Globus pallidus (tissue), 1 donor: ENCODE measurements at regions not wholly inside any gene's neighbourhood (a gene's known extent, or its start where the extent isn't known, plus 50 kb on each side); places are given as distances from the start of the nearest gene placed in this dataset.
"Not testable (repeated sequence)": the region's sequence is repeated elsewhere in the genome, so short reads cannot be mapped to it uniquely, and the experiment has no call there.

Source experiments
- DNase-seq: peaks from one replicate; pipeline ENCODE4 v3.0.0-alpha.2; 2015; ENCODE audit warnings: low spot score

DNA sequence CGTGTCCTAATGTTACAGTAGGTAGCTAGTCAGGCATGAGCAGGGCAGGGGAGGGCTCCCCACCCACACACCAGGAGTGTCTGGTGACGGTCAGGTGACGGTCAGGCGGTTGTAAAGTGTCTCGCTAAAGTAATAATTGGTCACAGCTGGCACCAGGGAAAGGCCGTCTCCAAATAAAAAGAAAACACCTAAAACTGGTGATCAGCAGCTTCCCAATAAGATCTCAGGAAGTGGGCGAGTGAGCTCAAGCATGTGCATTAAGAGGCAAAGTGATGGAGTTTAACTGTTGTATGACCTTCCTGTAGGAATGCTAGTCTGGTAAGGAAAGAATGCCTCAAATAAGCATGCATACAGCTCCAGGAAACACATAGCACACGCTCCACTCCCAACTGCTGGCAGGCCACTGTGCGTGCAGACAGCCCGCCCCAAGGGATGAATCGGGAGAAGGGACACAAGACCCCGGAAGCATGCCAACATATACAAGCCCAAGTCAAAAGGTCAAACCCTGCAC, 177.1 kb downstream of the RNF144A start:
- DNase-seq = no peak

DNA sequence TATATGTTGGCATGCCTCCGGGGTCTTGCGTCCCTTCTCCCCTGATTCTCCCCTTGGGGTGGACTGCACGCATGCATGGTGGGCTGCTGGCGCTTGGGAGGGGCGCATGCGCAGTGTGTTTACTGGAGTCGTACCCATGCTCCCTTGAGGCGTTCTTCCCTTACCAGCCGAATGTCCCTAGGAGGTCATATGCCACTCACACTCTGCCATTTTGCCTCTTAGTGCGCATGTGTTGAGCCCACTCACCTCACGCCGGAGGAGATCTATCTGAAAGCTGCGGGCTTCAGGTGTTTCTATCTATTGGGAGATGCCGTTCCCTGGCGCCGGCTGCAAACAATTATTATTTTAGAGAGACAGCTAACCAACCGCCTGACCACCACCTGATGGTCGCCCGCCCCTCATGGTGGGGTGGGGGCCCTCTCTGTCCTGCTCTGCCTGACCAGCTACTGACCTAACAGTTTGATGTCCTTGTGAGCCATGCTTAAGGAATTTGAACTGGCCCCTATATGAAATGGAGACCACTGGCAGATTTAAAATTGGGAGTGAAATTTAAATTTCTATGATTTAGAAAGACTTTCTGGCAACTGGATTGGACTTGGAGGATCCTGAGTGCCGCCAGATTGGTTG, 179.6 kb downstream of the RNF144A start:
- no peak for DNase-seq

DNA sequence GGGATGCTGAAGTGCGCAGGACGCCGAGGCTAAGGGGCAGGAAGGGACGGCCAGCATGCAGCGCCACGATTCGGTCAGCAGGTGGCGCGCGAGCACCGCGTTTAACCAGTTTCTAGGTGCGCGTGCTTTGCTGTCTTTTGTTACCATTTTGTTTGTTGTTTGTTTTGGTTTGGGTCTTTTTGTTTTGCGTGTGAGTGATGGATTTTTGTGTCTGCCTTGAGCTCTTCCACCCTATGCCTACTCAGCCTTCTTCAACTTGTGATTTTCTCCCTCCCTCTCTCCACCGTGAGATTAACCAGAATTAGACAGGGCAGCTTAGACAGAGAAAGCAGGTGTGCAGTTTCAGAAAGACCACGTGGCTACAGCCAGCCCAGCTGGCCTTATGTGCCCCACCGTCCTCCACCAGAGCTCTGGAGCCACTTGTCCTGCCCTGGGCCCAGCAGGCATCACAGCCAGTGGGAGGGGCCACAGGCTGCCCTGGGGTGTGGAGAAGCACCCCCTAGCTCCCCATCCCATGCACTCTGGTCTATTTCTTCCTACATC, 180.2 kb downstream of the RNF144A start:
- peak; percentile 45 for DNase-seq

DNA sequence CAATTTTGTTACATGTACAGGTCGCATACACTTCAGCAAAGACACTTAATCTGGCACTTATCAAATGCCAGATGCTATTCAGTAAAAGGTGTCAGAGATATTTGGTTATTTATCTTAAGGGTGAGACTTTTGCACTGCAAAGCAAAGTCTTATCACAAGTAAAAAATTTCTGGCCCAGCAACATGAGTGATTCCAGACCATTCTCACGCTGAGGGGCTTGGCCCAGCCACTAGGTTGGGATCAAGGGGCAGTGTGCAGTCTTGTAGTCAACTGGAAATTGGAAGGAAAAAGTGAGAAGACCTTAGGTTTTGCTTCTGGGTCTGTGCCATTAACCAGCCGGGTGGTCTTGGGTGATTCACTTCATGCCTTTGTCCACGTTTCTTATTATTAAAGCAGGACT, 181.6 kb downstream of the RNF144A start:
- DNase-seq = no peak

DNA sequence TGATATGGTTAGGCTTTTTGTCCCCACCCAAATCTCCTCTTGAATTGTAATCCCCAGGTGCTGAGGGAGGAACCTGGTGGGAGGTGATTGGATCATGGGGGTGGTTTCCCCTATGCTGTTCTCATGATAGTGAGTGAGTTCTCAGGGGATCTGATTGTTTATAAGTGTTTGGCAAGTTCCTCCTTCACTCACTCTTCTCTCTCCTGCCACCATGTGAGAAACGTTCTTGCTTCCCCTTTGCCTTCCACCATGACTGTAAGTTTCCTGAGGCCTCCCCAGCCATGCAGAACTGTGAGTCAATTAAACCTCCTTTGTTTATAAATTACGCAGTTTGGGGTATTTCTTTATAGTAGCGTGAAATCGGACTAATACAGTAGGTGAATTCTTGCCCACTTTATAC, 182.5 kb downstream of the RNF144A start:
- not testable (repeated sequence) for DNase-seq

DNA sequence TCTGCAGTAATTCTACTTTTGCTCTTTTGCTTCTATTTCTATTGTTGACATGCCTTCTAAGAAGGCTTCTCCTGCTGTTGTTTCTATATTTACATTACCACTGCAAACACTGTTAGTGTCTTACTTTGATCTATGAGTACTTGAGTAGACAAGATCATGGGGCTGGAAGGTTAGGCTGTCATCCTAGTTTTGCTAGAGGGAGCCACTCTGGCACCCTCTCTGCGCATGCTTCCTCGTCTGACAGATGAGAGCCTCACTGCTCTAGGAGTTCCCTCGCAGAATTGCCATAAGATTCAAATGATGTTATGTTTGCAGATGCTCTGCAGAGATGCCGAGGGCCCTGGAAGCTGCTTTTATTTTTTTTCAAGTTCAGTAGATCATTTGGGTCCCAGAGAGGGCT, 185.6 kb downstream of the RNF144A start:
- DNase-seq = no peak

DNA sequence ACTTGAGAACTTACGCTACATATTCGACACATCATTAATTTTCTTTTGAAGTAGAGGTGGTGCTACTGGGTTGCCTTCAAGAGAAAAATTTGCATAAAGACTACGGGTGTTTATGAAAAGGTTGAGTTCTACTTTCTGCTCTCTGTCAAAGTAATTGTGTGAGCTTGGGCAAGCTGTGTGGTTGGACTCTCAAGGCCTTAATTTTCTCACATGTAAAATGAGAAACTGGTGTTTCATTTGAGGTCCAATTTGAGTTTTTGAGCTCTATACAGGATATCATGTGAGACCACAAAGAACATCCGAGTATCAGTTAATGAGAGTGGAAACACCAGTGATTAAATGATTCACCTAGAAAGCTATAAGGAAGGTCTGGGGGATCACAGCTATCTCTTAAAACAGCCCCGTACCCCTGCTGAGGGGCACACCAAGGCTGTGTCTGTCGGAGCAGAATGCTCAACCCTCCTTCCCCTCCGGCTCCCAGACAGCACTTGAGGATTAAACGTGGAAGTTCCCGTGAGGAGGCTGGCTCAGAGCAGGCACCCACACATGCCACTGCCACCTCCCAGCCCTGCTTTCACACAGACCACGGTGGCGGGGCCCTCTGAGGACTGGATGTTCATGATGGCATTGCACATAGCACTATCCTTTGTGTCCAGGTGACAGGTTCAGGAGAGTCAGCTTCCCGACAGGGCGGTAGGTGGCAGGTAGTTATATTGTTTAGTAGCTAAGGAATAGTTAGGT, 191.8 kb downstream of the RNF144A start:
- no peak for DNase-seq

DNA sequence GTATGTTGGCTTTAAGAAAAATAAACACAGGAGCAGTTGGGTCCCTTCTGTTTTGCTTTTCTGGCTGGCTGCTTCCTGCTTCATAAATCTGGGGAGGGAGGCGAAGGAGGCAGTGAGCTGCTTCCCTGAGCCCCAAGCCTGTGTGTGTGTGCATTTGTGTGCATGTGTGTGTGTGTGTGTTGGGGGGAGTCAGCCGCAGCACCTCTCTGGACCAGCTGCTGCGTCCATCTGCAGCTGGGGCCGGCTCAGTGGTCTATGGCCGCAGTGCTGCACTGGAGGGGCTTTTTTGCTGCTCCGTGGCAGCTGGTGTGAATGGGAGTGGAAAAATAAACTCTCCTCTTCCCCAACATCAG, 192.3 kb downstream of the RNF144A start:
- no peak for DNase-seq

DNA sequence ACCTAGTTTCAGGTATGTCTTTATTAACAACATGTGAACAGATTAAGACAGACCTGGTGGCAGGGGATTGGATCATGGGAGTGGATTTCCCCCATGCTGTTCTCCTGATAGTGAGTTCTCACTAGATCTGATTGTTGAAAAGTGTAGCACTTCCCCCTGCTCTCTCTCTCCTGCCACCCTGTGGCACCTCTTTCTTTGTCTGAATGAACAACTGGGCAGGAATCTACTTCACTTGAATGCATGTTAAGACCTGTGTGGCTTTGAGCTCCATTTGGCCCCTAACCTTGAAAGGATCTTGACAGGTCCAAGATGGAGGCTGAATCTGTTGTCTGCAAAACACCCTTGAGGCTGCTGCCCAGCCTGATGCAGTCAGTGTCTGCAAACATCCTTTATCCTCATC, 194.4 kb downstream of the RNF144A start:
- DNase-seq = no peak

DNA sequence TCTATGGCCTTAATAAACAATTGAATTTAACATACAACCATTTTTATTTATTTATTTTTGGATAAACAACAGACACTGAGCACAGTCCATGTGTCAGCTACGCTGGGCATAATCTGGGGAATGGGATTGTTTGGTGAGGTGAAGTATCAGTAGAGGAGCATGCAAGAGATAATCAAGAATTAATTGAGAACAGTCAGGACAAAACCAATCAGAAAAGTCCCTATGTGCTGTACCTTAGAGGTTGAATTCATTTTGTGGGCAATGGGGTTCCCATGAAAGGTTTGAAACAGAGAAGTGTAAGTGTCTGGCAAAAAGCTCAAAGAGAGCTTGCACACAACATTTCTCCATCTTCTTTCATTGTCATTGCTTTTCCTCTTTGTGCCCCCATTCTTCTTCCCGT, 198.2 kb downstream of the RNF144A start:
- DNase-seq = no peak

DNA sequence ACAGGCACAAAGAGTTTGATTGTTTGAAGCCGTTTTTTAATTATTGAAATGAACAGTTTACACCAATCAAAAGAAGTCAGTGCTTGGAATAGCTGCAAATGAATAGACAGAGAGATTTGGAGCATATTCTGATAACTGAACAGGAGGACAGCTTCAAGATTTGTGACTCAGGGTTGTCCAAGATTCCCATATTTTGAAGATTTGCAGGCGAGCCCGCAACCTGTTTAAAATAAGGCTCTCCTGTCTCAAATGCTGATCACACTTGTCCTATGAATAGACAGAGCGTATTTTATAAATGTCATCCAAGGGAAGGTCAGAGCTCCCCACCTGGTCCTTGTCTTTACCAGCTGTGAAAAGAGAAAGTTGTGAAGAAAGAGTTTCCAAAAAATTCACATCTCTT, 198.7 kb downstream of the RNF144A start:
- DNase-seq = no peak

DNA sequence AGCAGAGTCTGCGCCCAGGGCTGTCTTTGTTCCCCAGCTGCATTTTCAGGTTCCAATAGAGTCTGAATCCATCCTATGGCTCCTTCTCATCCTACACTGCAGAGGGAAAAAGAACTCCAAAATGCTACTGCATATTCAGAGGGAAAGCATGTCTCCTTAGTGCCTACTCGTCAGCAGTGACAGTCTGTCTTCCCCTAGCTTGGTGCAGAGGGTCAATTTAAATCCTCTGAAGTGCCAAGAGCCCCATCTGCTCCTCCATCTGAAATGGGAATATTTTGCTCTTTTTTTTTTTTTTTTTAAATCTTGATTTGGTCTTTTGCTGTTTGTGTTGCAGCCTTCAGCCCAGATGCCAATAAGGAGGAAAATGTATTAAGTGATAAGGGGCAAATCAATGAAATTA, 199.3 kb downstream of the RNF144A start:
- no peak for DNase-seq

DNA sequence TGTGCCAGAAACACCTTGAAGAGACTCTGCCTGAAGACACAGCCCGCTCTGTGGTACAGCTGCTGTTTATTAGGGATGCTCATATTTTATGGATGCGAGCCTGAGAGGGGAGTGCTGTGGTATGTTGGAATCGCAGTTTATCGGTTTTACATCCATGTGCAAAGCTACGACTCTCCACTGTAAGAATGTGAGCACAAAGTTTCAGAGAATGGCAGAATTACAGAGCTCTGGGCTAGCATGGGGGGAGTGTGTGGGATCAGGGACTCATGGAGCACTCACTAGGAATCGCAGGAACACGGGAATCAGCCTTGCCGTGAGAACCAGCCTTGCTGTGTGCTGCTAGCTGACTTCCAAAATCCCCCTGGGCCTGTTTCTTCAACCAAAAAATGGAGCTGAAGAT, 199.9 kb downstream of the RNF144A start:
- DNase-seq = no peak

DNA sequence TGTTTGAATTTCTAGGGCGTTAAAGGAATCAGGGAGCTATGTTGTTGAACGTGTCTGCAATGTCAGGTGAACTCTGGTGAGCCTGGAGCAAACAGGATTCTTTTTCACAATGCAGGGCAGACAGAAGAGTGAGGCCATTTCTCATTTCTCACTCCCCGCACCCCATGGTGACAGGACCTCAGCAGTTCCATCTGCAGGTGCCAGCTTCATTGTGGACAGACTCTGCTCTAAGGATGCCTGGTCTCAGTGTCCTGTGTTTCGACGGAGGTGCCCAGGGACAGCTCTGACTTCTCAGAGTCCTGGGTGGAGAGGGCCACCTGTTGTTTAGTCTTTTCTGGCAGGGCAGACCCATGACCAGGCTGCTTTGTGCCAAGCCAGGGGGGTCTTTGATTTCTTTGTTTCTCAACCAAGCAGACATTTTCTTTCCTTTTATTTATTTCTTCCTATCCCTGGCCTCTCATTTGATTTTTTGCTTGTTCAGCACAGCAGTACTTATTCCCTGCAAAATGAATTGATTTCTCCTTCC, 201.5 kb downstream of the RNF144A start:
- no peak for DNase-seq

DNA sequence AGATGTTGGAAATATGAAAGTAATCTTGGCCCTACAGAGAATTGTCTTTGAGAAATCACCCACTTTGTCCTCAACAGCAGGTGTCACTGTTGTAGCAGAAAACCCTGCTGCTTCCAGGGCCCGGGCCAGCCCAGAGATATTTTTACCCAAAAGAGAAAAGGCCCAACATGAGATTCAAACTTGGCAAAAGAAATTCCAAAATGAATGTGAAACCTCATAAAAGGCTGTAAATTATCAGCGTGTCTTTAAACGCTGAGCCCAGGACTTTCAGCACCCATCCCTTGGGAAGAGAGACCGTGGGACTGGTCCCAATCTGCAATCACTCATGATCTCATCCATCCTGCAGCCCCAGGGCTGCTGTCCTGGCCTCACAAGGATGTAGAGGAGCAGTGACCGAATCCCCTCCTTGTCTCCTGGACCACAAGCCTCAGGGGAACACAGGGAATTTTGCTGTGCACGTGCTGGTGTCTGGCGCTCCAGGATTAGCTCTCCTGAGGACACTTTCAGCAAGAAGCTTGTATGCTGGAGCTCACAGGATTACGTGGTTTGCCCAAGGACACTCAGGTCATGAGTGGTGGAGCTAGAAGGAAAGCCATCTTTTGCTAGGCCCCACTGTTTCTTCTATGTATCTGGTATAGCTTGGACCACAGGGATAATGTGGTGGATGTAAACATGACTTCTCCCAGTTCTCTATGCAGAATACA, 202.1 kb downstream of the RNF144A start:
- no peak for DNase-seq

DNA sequence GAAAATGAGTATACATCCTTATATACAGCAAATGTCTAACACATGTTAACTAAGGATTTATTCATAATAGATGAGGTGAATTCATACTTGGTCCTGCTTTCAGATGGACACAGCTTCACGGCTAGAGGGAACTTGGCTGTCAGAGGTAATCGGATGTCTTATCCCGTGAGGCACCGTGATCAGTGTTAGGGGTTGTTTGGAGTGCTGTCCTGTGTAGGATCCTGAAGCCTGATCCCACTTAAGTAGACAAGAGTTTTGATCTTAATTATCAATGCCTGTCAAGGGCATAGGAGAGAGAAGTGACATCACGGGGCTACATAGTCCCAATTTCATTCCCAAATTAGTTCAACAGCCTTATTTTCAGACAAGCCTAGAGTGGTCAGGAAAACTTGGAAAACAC, 204.6 kb downstream of the RNF144A start:
- no peak for DNase-seq

DNA sequence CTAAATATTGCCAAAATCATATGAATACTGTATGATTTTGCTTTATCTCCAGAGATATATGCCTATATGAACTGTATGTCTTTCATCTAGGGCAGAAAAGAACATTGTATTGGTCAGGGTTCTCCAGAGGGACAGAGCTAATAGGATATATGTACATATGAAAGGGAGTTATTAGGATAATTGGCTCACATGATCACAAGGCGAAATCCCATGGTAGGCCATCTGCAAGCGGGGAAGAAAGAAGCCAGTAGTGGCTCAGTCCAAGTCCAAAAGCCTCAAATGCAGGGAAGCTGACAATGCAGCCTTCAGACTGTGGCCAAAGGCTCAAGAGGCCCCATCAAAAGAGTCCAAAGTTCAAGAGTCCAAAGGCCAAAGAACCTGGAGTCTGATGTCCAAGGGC, 209.9 kb downstream of the RNF144A start:
- DNase-seq = no peak

DNA sequence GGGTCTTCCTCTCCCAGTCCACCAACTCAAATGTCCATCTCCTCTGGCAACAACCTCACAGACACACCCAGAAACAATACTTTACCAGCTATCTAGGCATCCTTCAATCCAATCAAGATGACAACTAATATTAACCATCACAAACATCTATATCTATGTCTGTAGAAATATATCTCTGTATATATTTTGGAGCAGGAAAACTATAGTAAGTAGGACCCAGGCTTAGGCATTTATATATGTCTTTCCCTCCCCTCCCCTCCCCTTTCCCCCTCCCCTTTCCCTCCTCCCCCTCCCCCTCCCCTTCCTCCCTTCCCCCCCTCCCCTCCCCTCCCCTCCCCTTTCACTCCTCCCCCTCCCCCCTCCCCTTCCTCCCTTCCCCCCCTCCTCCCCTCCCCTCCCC, 210.5 kb downstream of the RNF144A start:
- DNase-seq = no peak

DNA sequence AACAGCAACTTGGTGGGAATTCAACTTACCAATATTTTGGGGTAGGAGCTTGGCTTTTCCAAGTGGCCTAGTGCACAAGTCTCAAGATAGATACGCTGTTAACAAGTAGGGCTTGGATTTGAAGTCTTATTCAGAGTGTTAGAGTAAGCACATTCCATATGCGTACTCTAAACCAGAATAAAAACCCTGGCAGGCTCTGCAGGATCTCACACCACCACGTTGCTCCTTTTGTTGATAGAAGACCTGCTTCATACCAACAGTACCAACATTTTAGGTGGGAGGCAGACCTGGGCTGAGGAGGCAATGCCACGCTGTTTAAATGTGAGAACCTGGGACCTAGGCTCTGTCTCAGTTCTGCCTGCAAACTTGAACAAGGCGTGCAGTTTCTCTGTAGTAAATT, 214.0 kb downstream of the RNF144A start:
- no peak for DNase-seq

DNA sequence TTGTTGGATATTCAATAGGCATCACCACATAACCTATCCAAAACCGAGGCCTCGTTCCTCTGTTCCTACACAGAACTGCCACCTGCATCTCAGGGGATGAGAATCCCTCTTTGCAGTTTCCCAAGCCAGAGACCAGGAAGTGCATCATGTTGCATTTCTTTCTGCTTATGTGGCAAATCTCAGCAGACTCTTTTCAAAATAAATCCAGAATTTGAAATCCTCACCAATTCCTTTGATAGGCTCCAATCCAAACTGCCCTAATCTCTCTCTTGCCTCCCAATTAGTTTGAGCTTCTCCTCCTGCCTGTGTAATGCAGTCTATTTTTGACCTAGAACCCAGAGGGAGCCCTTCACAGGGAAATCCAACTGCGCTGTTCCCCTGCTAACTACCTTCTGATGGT, 215.5 kb downstream of the RNF144A start:
- no peak for DNase-seq

DNA sequence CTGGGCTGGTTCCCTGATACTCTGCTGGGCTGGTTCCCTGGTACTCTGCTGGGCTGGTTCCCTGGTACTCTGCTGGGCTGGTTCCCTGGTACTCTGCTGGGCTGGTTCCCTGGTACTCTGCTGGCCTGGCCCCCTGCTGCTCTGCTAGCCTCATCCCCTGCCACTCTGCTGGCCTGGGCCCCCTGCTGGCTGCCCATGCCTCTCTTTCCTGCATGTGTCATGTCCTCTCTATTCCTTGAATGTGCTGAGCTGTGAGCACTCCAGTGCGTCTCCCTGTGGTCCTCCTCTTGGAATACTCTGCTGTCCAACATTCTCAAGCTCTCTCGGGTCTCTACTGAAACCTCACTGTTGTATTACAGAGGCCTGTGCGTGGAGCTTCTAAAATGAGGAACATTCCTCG, 216.3 kb downstream of the RNF144A start:
- no peak for DNase-seq

DNA sequence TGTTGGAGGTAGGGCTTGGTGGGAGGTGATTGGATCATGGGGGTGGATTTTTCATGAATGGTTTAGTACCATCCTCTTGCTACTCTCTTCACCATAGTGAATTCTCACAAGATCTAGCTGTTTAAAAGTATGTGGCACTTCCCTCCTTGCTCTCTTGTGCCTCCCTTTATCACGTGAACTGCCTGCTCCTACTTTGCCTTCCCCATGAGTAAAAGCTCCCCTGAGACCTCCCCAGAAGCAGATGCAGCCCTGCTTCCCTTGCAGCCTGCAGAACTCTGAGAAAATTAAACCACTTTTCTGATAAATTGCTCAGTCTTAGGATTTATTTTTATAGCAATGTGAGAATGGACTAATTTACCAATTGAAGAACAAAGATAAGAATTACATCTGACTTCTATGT, 223.1 kb downstream of the RNF144A start:
- DNase-seq = no peak

DNA sequence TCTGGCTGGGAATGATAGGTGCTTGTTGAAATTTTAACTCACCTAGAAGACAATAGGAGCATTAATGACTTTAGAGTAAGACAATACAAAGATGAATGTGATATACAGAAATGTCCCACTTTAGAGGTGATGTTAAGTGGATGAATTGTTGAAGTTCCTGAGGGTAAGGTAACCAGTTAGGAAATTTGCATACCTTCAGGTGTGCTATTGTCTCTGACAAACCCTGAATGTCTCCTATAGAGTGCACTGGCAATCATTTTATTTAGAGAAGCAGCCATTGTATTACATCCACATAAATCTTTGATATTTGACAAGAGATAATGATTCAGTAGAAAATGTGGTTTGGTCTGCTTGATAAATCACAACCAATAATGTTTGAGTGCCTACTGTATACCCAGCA, 228.5 kb downstream of the RNF144A start:
- DNase-seq = no peak
